ENCODE measurements at regions not wholly inside any gene's neighbourhood (a gene's known extent, or its start where the extent isn't known, plus 50 kb on each side); places are given as distances from the start of the nearest gene placed in this dataset.
"Not testable (repeated sequence)": the region's sequence is repeated elsewhere in the genome, so short reads cannot be mapped to it uniquely, and the experiment has no call there.

GRCh38 chr16:13483121-13483520 lies 436.8 kb upstream of the ERCC4 start:
- DNase-seq = no peak
- peaks cover 2 to 18% (median 11%) of the 10 kb centered on the region in 7 donors for H3K9me3 Mint-ChIP-seq

GRCh38 chr16:13489416-13489815 lies 430.5 kb upstream of the ERCC4 start:
- H3K4me3 Mint-ChIP-seq; ATAC-seq (ENCODE audit: low read depth in 2 of 2); H3K4me1 ChIP-seq (ENCODE audit: control insufficient read depth, insufficient read depth, low read length, poor library complexity, severe bottlenecking); H3K27ac Mint-ChIP-seq; H3K9me3 ChIP-seq (ENCODE audit: control insufficient read depth in 2 of 2, low read length in 2 of 2); H3K4me3 ChIP-seq (ENCODE audit: low read depth, low read length); H3K36me3 ChIP-seq (ENCODE audit: control insufficient read depth, insufficient read depth, low read length); DNase-seq; H3K27me3 ChIP-seq (ENCODE audit: control insufficient read depth, insufficient read depth, low read length); H3K27me3 Mint-ChIP-seq; H3K4me1 Mint-ChIP-seq; H3K27ac ChIP-seq (ENCODE audit: insufficient read depth, low read length, poor library complexity, severe bottlenecking); H3K36me3 Mint-ChIP-seq: not testable (repeated sequence)
- H3K9me3 Mint-ChIP-seq = peaks cover 0 to 18% (median 9%) of the 10 kb centered on the region in 7 donors

More at GRCh38 chr16:13483121-13483520, 436.8 kb upstream of the ERCC4 start:
- Mint-ChIP-seq H3K4me3 (no peak overlapping the region), H3K27ac (no peak overlapping the region), H3K27me3 (no peaks in the 10 kb centered on the region), H3K4me1 (no peaks in the 10 kb centered on the region), H3K36me3 (no peaks in the 10 kb centered on the region)
- Histone ChIP-seq H3K4me1 (ENCODE audit: control insufficient read depth, insufficient read depth, low read length, poor library complexity, severe bottlenecking) (no peaks in the 10 kb centered on the region), H3K27ac (ENCODE audit: insufficient read depth, low read length, poor library complexity, severe bottlenecking) (no peak overlapping the region), H3K9me3 (ENCODE audit: control insufficient read depth in 2 of 2, low read length in 2 of 2) (no peaks in the 10 kb centered on the region), H3K4me3 (ENCODE audit: low read depth, low read length) (no peak overlapping the region), H3K27me3 (ENCODE audit: control insufficient read depth, insufficient read depth, low read length) (no peaks in the 10 kb centered on the region), H3K36me3 (ENCODE audit: control insufficient read depth, insufficient read depth, low read length) (no peaks in the 10 kb centered on the region)
- ATAC-seq (ENCODE audit: low read depth in 2 of 2) = no peak

GRCh38 chr16:13492046-13492445 lies 427.9 kb upstream of the ERCC4 start:
- no peaks in the 10 kb centered on the region for H3K4me1 ChIP-seq (ENCODE audit: control insufficient read depth, insufficient read depth, low read length, poor library complexity, severe bottlenecking)
- Mint-ChIP-seq H3K27me3 (no peaks in the 10 kb centered on the region), H3K36me3 (no peaks in the 10 kb centered on the region), H3K4me3 (no peak overlapping the region), H3K27ac (no peak overlapping the region), H3K4me1 (no peaks in the 10 kb centered on the region), H3K9me3 (peaks cover 0 to 6% (median 4%) of the 10 kb centered on the region in 7 donors)
- no peak overlapping the region for H3K4me3 ChIP-seq (ENCODE audit: low read depth, low read length)
- no peaks in the 10 kb centered on the region for H3K9me3 ChIP-seq (ENCODE audit: control insufficient read depth in 2 of 2, low read length in 2 of 2)
- no peaks in the 10 kb centered on the region for H3K36me3 ChIP-seq (ENCODE audit: control insufficient read depth, insufficient read depth, low read length)
- DNase-seq (no peak), ATAC-seq (ENCODE audit: low read depth in 2 of 2) (no peak)
- no peak overlapping the region for H3K27ac ChIP-seq (ENCODE audit: insufficient read depth, low read length, poor library complexity, severe bottlenecking)
- H3K27me3 ChIP-seq (ENCODE audit: control insufficient read depth, insufficient read depth, low read length) = no peaks in the 10 kb centered on the region

DNA sequence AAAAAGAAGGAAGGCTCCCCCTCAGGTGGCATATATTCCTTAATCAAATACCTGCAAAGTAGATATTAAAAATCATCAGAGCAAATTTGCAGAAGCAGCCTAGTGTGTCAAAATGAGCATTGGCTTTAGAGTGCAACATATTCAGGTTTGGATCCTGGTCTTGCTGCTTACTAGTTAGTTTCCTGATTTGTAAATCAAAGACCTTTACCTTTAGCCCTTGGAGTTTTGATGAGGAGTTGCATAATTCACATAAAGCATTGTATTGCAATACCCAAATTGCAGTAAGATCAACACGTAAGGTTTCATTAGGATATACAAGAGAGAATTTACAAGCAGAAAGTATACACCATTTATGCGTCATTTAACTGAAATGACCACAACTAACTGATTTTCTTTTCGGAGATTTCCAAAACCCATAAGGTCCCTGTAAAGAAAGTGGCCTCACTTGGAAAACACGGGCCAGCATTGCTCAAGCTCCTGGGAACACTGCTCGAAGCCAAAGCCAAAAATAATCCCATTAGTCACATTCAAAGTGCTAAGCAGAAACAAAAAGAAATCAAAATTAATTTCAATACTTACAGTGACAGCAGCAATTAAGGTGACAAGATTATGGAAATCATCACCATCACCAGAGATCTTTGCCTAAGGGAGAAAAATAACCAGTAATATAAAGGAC lies 415.9 kb upstream of the ERCC4 start:
- H3K4me1 Mint-ChIP-seq = no peaks in the 10 kb centered on the region
- H3K9me3 Mint-ChIP-seq = peaks cover 0 to 3% (median 0%) of the 10 kb centered on the region in 7 donors
- DNase-seq = no peak
- Histone ChIP-seq H3K4me3 (ENCODE audit: low read depth, low read length) (no peak overlapping the region), H3K9me3 (ENCODE audit: control insufficient read depth in 2 of 2, low read length in 2 of 2) (no peaks in the 10 kb centered on the region), H3K27ac (ENCODE audit: insufficient read depth, low read length, poor library complexity, severe bottlenecking) (no peak overlapping the region), H3K4me1 (ENCODE audit: control insufficient read depth, insufficient read depth, low read length, poor library complexity, severe bottlenecking) (no peaks in the 10 kb centered on the region), H3K27me3 (ENCODE audit: control insufficient read depth, insufficient read depth, low read length) (no peaks in the 10 kb centered on the region), H3K36me3 (ENCODE audit: control insufficient read depth, insufficient read depth, low read length) (no peaks in the 10 kb centered on the region)
- ATAC-seq (ENCODE audit: low read depth in 2 of 2) = no peak
- no peaks in the 10 kb centered on the region for H3K27me3 Mint-ChIP-seq
- H3K27ac Mint-ChIP-seq = no peak overlapping the region
- H3K36me3 Mint-ChIP-seq = no peaks in the 10 kb centered on the region
- no peak overlapping the region for H3K4me3 Mint-ChIP-seq

DNA sequence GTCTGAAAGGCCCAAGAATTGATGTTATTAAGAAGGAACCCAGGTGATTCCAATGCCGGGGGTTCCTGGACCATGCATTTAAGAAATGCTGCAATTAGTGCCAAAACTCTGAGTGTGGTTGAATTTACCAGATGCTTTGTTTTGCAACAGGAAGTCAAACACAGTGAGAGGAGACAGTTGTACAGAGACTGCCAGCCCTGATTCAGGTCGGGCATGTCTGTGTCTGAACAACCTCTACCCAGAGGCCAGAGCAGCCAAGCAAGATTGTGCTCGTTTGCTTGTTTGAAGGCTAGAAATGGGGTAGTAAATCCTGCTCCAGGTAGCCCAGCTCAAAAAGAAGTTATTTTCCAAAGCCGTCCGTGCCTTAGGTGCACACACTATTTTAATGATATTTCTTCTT lies 412.4 kb upstream of the ERCC4 start:
- no peaks in the 10 kb centered on the region for H3K9me3 ChIP-seq (ENCODE audit: control insufficient read depth in 2 of 2, low read length in 2 of 2)
- Mint-ChIP-seq H3K9me3 (peaks cover 0 to 5% (median 1%) of the 10 kb centered on the region in 7 donors), H3K4me1 (no peaks in the 10 kb centered on the region), H3K36me3 (no peaks in the 10 kb centered on the region), H3K4me3 (no peak overlapping the region), H3K27me3 (no peaks in the 10 kb centered on the region), H3K27ac (no peak overlapping the region)
- no peaks in the 10 kb centered on the region for H3K27me3 ChIP-seq (ENCODE audit: control insufficient read depth, insufficient read depth, low read length)
- no peak overlapping the region for H3K27ac ChIP-seq (ENCODE audit: insufficient read depth, low read length, poor library complexity, severe bottlenecking)
- H3K4me1 ChIP-seq (ENCODE audit: control insufficient read depth, insufficient read depth, low read length, poor library complexity, severe bottlenecking) = no peaks in the 10 kb centered on the region
- H3K4me3 ChIP-seq (ENCODE audit: low read depth, low read length) = no peak overlapping the region
- ATAC-seq (ENCODE audit: low read depth in 2 of 2) (no peak), DNase-seq (no peak)
- no peaks in the 10 kb centered on the region for H3K36me3 ChIP-seq (ENCODE audit: control insufficient read depth, insufficient read depth, low read length)

- Histone ChIP-seq H3K27me3 (ENCODE audit: control insufficient read depth, insufficient read depth, low read length) (no peaks in the 10 kb centered on the region), H3K36me3 (ENCODE audit: control insufficient read depth, insufficient read depth, low read length) (no peaks in the 10 kb centered on the region), H3K9me3 (ENCODE audit: control insufficient read depth in 2 of 2, low read length in 2 of 2) (peaks cover 0 to 7% of the 10 kb centered on the region in 2 experiments), H3K4me1 (ENCODE audit: control insufficient read depth, insufficient read depth, low read length, poor library complexity, severe bottlenecking) (no peaks in the 10 kb centered on the region), H3K27ac (ENCODE audit: insufficient read depth, low read length, poor library complexity, severe bottlenecking) (no peak overlapping the region), H3K4me3 (ENCODE audit: low read depth, low read length) (no peak overlapping the region)
- Mint-ChIP-seq H3K27me3 (no peaks in the 10 kb centered on the region), H3K36me3 (no peaks in the 10 kb centered on the region), H3K9me3 (peaks cover 0 to 14% (median 6%) of the 10 kb centered on the region in 7 donors), H3K27ac (no peak overlapping the region), H3K4me3 (no peak overlapping the region), H3K4me1 (no peaks in the 10 kb centered on the region)
- no peak for DNase-seq
- ATAC-seq (ENCODE audit: low read depth in 2 of 2) = no peak
These were observed 409.4 kb upstream of the ERCC4 start for GRCh38 chr16:13510425-13511151.

DNA sequence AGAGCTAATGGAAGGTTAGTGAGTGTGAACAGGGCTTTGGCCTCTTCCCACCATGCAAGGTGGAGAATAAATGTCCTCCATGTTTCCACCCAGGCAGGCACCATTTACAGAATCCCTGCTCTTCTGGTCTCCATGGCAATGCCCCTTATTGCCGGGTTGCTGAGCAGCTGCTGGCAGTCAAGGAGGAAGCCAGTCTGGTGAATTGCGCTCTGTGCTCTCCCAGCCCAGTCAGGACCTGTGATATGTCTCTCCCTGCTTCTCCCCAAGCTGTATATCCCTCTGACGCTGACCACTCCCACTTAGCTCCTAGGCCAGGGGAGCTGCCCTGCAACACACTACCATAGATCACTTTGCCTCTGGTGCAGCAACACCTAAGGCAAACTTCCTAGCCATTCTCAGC lies 402.1 kb upstream of the ERCC4 start:
- Mint-ChIP-seq H3K27me3 (no peaks in the 10 kb centered on the region), H3K4me3 (no peak overlapping the region), H3K27ac (no peak overlapping the region), H3K9me3 (peaks cover 3 to 17% (median 5%) of the 10 kb centered on the region in 7 donors), H3K36me3 (no peaks in the 10 kb centered on the region), H3K4me1 (no peaks in the 10 kb centered on the region)
- Histone ChIP-seq H3K36me3 (ENCODE audit: control insufficient read depth, insufficient read depth, low read length) (no peaks in the 10 kb centered on the region), H3K27me3 (ENCODE audit: control insufficient read depth, insufficient read depth, low read length) (no peaks in the 10 kb centered on the region), H3K4me1 (ENCODE audit: control insufficient read depth, insufficient read depth, low read length, poor library complexity, severe bottlenecking) (no peaks in the 10 kb centered on the region), H3K9me3 (ENCODE audit: control insufficient read depth in 2 of 2, low read length in 2 of 2) (peaks cover 0 to 7% of the 10 kb centered on the region in 2 experiments), H3K27ac (ENCODE audit: insufficient read depth, low read length, poor library complexity, severe bottlenecking) (no peak overlapping the region), H3K4me3 (ENCODE audit: low read depth, low read length) (no peak overlapping the region)
- DNase-seq (no peak), ATAC-seq (ENCODE audit: low read depth in 2 of 2) (no peak)

DNA sequence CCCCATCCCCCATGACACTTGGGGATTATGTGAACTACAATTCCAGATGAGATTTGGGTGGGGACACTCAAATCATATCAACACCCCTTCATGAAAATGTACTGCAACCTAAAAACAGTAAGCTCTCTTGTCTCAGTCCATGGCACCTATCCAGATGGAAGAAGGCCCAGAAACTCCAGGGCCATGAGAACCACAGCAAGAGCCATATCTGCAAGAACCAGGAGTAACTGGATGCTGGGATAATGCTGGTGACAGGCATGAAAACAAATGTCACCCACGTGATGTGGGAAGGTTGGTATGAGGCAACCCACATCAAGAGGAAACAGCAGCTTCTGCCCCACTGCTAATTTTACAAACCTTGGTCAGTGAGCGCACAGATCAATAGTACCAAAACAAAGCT lies 400.1 kb upstream of the ERCC4 start:
- Mint-ChIP-seq H3K9me3 (peaks cover 0 to 7% (median 4%) of the 10 kb centered on the region in 7 donors), H3K36me3 (no peaks in the 10 kb centered on the region), H3K27ac (no peak overlapping the region), H3K4me3 (no peak overlapping the region), H3K27me3 (no peaks in the 10 kb centered on the region), H3K4me1 (no peaks in the 10 kb centered on the region)
- DNase-seq (no peak), ATAC-seq (ENCODE audit: low read depth in 2 of 2) (no peak)
- no peaks in the 10 kb centered on the region for H3K36me3 ChIP-seq (ENCODE audit: control insufficient read depth, insufficient read depth, low read length)
- no peak overlapping the region for H3K4me3 ChIP-seq (ENCODE audit: low read depth, low read length)
- H3K27ac ChIP-seq (ENCODE audit: insufficient read depth, low read length, poor library complexity, severe bottlenecking) = no peak overlapping the region
- H3K9me3 ChIP-seq (ENCODE audit: control insufficient read depth in 2 of 2, low read length in 2 of 2) = peaks cover 0 to 2% of the 10 kb centered on the region in 2 experiments
- no peaks in the 10 kb centered on the region for H3K4me1 ChIP-seq (ENCODE audit: control insufficient read depth, insufficient read depth, low read length, poor library complexity, severe bottlenecking)
- no peaks in the 10 kb centered on the region for H3K27me3 ChIP-seq (ENCODE audit: control insufficient read depth, insufficient read depth, low read length)
